ENCODE measurements at regions not wholly inside any gene's neighbourhood (a gene's known extent, or its start where the extent isn't known, plus 50 kb on each side); places are given as distances from the start of the nearest gene placed in this dataset.
A peak's percentile ranks its signal among the peaks of the same experiment; 100 is the strongest.

DNA sequence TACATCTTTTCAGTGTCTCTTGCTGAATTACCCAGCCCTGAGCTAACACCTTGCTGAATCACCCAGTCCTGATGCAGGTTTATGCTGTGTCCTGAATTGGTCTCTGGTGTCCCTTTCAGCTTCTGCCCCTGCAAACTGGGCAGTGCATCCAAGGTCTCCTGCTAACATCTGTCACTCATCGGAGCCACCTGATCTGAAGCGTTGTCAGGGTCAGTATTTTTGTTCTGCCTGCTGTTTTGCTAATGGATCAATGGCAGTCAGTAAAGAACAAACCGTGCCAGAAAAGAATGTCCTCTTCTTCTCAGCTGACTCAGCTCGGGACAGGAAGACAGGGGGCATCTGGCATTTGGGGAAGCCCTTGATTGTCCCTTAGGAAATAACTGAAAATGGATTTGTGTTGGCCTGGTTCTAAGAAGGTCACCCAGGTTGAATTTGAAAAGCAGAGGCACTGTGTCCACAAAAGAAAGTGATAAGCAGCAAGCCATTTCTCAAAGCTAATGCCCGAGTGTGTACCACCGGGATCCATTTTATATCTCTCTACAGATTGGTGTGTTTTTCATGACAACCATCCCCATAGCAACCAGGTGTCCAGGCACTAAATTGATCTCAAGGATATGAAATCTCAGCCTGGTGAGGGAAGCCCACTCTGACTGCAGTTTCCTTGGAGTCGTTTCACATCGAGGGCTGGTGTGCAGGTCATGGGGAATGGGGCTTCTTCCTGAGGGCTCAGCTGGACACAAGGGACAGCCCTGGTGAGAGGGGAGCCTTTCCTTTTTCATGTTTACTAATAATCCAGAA is 109.7 kb upstream of the IRF2BP2 start (continued):
- TF ChIP-seq HOXA7 (CRISPR knock-in tag; IDR thresholded peaks at IDR 0.05) (no peak), ZFP41 (CRISPR knock-in tag; IDR thresholded peaks at IDR 0.05; ENCODE audit: borderline replicate concordance) (no peak), ZBTB3 (CRISPR knock-in tag; IDR thresholded peaks at IDR 0.05; ENCODE audit: borderline replicate concordance, low read depth) (no peak), YY1 (IDR thresholded peaks at IDR 0.05; ENCODE audit: insufficient read depth, insufficient replicate concordance, low read depth, low read length) (peak; percentile 61), ZMYM3 (CRISPR knock-in tag; IDR thresholded peaks at IDR 0.05) (no peak), ETV6 (CRISPR knock-in tag; conservative IDR thresholded peaks at IDR 0.05) (no peak), ZBTB38 (CRISPR knock-in tag; IDR thresholded peaks at IDR 0.05) (0 out of 2 replicates have a peak, but pooled peaks have one; percentile 34), KDM5A (IDR thresholded peaks at IDR 0.05; ENCODE audit: borderline replicate concordance, low read length) (no peak), CEBPZ (IDR thresholded peaks at IDR 0.05; ENCODE audit: low read length) (no peak), ZNF720 (CRISPR knock-in tag; IDR thresholded peaks at IDR 0.05) (no peak), TEF (CRISPR knock-in tag; IDR thresholded peaks at IDR 0.05) (no peak), RFXAP (CRISPR knock-in tag; IDR thresholded peaks at IDR 0.05; ENCODE audit: borderline replicate concordance) (no peak), CBFB (CRISPR knock-in tag; IDR thresholded peaks at IDR 0.05) (peak; percentile 60), ZNF878 (CRISPR knock-in tag; IDR thresholded peaks at IDR 0.05) (no peak; the same call in 1 of the 2 replicates), CHD2 (IDR thresholded peaks at IDR 0.05; ENCODE audit: low read depth, low read length) (no peak), BRD4 (CRISPR knock-in tag; IDR thresholded peaks at IDR 0.05) (peak; percentile 82), NFE2L2 (IDR thresholded peaks at IDR 0.05; ENCODE audit: low read length) (peak; percentile 22; the same call in 1 of the 2 replicates), RFXANK (CRISPR knock-in tag; IDR thresholded peaks at IDR 0.05) (no peak), NFYB (CRISPR knock-in tag; IDR thresholded peaks at IDR 0.05) (no peak), ZNF605 (CRISPR knock-in tag; IDR thresholded peaks at IDR 0.05) (peak; percentile 82; the same call in 1 of the 2 replicates)
- TF ChIP-seq, protein P1, sequence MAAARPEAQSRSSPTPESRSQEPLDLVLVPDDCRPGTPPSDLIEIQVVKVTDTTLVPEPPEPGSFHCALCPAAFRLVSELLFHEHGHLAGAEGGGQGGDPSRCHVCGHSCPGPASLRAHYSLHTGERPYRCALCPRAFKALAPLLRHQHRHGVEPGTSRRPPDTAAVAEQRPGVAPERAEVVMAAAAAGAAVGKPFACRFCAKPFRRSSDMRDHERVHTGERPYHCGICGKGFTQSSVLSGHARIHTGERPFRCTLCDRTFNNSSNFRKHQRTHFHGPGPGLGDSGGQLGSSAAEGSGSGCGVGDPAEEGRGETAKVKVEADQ (CRISPR knock-in tag; IDR thresholded peaks at IDR 0.05; ENCODE audit: borderline replicate concordance) = no peak
- TF ChIP-seq, protein P2, sequence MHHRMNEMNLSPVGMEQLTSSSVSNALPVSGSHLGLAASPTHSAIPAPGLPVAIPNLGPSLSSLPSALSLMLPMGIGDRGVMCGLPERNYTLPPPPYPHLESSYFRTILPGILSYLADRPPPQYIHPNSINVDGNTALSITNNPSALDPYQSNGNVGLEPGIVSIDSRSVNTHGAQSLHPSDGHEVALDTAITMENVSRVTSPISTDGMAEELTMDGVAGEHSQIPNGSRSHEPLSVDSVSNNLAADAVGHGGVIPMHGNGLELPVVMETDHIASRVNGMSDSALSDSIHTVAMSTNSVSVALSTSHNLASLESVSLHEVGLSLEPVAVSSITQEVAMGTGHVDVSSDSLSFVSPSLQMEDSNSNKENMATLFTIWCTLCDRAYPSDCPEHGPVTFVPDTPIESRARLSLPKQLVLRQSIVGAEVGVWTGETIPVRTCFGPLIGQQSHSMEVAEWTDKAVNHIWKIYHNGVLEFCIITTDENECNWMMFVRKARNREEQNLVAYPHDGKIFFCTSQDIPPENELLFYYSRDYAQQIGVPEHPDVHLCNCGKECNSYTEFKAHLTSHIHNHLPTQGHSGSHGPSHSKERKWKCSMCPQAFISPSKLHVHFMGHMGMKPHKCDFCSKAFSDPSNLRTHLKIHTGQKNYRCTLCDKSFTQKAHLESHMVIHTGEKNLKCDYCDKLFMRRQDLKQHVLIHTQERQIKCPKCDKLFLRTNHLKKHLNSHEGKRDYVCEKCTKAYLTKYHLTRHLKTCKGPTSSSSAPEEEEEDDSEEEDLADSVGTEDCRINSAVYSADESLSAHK (CRISPR knock-in tag; IDR thresholded peaks at IDR 0.05; ENCODE audit: borderline replicate concordance) = no peak
- TF ChIP-seq, protein P3, sequence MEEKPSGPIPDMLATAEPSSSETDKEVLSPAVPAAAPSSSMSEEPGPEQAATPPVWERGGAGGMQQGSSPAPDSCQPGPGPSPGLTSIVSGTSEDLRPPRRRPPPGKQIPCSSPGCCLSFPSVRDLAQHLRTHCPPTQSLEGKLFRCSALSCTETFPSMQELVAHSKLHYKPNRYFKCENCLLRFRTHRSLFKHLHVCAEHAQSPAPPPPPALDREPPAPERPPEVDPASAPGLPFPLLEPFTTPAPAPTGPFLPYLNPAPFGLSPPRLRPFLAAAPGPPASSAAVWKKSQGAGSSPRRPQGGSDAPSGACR (CRISPR knock-in tag; IDR thresholded peaks at IDR 0.05) = no peak
